GM12878 (cell line): ENCODE measurements at regions not wholly inside any gene's neighbourhood (a gene's known extent, or its start where the extent isn't known, plus 50 kb on each side); places are given as distances from the start of the nearest gene placed in this dataset.

Experiments used
- ATAC-seq: fragments of 200-7000 bp; cut with Tn5 transposase; 3 replicates; pipeline ENCODE4 v1.9.1; 2020; ENCODE audit warnings: mild to moderate bottlenecking, moderate library complexity
- BruUV-seq: library from RNA; stranded (reverse); fragments of 400-500 nt; replicated peaks from 2 replicates; lab custom pipeline; 2021; lab: Mats Ljungman, UMichigan
- CTCF ChIA-PET: fragments of 300-600 bp; sonication (Branson Sonifier 250); formaldehyde crosslinking; extraction: SDS; loops from one replicate; lab custom pipeline; 2021; ENCODE audit warnings: inconsistent platforms; lab: Yijun Ruan, JAX
- POLR2A ChIA-PET: fragments of 350-600 bp; formaldehyde crosslinking; extraction: SDS; loops from one replicate; lab custom pipeline; 2021; ENCODE audit warnings: inconsistent platforms; lab: Charles Lee
- RAD21 ChIA-PET: fragments of 300-600 bp; sonication (Branson Sonifier 250); formaldehyde crosslinking; loops from one replicate; lab custom pipeline; 2023; ENCODE audit warnings: antibody characterized with exemption; ENCODE audit not compliant: unreplicated experiment; lab: Charles Lee
- SMC1A ChIA-PET: fragments of 300-600 bp; sonication (Branson Sonifier 250); formaldehyde crosslinking; loops from one replicate; lab custom pipeline; 2023; ENCODE audit not compliant: unreplicated experiment, uncharacterized antibody; lab: Charles Lee
- DNase-seq: peaks from one replicate; pipeline ENCODE4 v3.0.0-alpha.2; 2011; ENCODE audit warnings: low read depth, low spot score
- FAIRE-seq: peaks from 3 replicates; lab custom pipeline; 2011; peaks lifted over from hg19 to GRCh38; lab: Jason Lieb, UNC
- H2AFZ ChIP-seq: 2 replicates; pipeline ENCODE4 v1.6.0; 2011; ENCODE audit warnings: low read depth, low read length, control low read depth; ENCODE audit not compliant: control insufficient read depth
- H3K27ac ChIP-seq: 2 replicates; pipeline ENCODE4 v1.5.1; 2011; ENCODE audit warnings: control low read depth; ENCODE audit not compliant: control insufficient read depth, insufficient read depth
- H3K27me3 ChIP-seq, 2 experiments: replicated peaks in 1 of 2; 2 replicates each; pipeline versions ENCODE4 v1.6.0 to v1.6.1; 2011; ENCODE audit warnings: low read length in 1 of 2; ENCODE audit not compliant: control insufficient read depth in 2 of 2, insufficient read depth in 2 of 2
- H3K36me3 ChIP-seq, 2 experiments: 2 replicates each; pipeline ENCODE4 v1.5.1; 2011; ENCODE audit warnings: low read length in 1 of 2; ENCODE audit not compliant: control insufficient read depth in 2 of 2, insufficient read depth in 2 of 2
- H3K4me1 ChIP-seq: 2 replicates; pipeline ENCODE4 v1.6.1; 2011; ENCODE audit warnings: mild to moderate bottlenecking, low read length, moderate library complexity, mixed read lengths; ENCODE audit not compliant: control insufficient read depth, insufficient read depth
- H3K4me2 ChIP-seq: 2 replicates; pipeline ENCODE4 v1.6.0; 2011; ENCODE audit warnings: control low read depth; ENCODE audit not compliant: control insufficient read depth, insufficient read depth
- H3K4me3 ChIP-seq: fragments of 200-600 bp; sonication (generic); 2 replicates; pipeline ENCODE4 v1.5.1; 2016
- H3K79me2 ChIP-seq: 2 replicates; pipeline ENCODE4 v1.6.0; 2011; ENCODE audit warnings: low read length; ENCODE audit not compliant: control insufficient read depth, insufficient read depth
- H3K9ac ChIP-seq: 2 replicates; pipeline ENCODE4 v1.8.0; 2011; ENCODE audit warnings: low read length, control low read depth, mixed read lengths; ENCODE audit not compliant: control insufficient read depth, insufficient read depth
- H3K9me3 ChIP-seq: replicated peaks from 3 replicates; pipeline ENCODE4 v1.5.1; 2011; ENCODE audit warnings: mild to moderate bottlenecking, low read length; ENCODE audit not compliant: control insufficient read depth, insufficient read depth
- H4K20me1 ChIP-seq: 2 replicates; pipeline ENCODE4 v1.6.0; 2011; ENCODE audit not compliant: control insufficient read depth, insufficient read depth
- CREM ChIP-seq: IDR thresholded peaks from 2 replicates; pipeline ENCODE4 v1.6.1; 2014; ENCODE audit warnings: antibody characterized with exemption, low read depth
- EZH2 ChIP-seq: IDR thresholded peaks from 2 replicates; pipeline ENCODE4 v1.6.1; 2012; ENCODE audit warnings: low read depth, mild to moderate bottlenecking, control low read depth, inconsistent platforms, low read length, borderline replicate concordance; ENCODE audit not compliant: control insufficient read depth
- GABPA ChIP-seq: IDR thresholded peaks from 2 replicates; pipeline ENCODE4 v1.6.1; 2014; ENCODE audit warnings: antibody characterized with exemption, low read depth, mild to moderate bottlenecking, inconsistent platforms
- MXI1 ChIP-seq: fragments of 150-350 bp; IDR thresholded peaks from 2 replicates; pipeline ENCODE4 v1.6.1; 2011; ENCODE audit warnings: low read depth, mild to moderate bottlenecking, inconsistent platforms, low read length, improper control_type of control experiment
- PKNOX1 ChIP-seq: fragments of 450-650 bp; IDR thresholded peaks from 2 replicates; pipeline ENCODE4 v1.6.1; 2016; ENCODE audit warnings: mild to moderate bottlenecking
- POLR2AphosphoS5 ChIP-seq: IDR thresholded peaks from 2 replicates; pipeline ENCODE4 v1.6.1; 2011; ENCODE audit warnings: mild to moderate bottlenecking, low read length, inconsistent platforms
- SIN3A ChIP-seq: IDR thresholded peaks from 2 replicates; pipeline ENCODE4 v1.6.1; 2012; ENCODE audit warnings: low read depth, low read length, improper control_type of control experiment
- TARDBP ChIP-seq: IDR thresholded peaks from 2 replicates; pipeline ENCODE4 v1.6.1; 2016; ENCODE audit warnings: borderline replicate concordance
- TCF12 ChIP-seq: IDR thresholded peaks from 2 replicates; pipeline ENCODE4 v1.6.1; 2011; ENCODE audit warnings: low read depth, mild to moderate bottlenecking, low read length
- YY1 ChIP-seq: IDR thresholded peaks from 2 replicates; pipeline ENCODE4 v1.6.1; 2011; ENCODE audit warnings: low read depth, mild to moderate bottlenecking, low read length
- ZBTB40 ChIP-seq: fragments of 450-650 bp; IDR thresholded peaks from 2 replicates; pipeline ENCODE4 v1.6.1; 2016; ENCODE audit warnings: mild to moderate bottlenecking, moderate library complexity, borderline replicate concordance
- ZNF217 ChIP-seq: fragments of 450-650 bp; IDR thresholded peaks from 2 replicates; pipeline ENCODE4 v1.6.1; 2017; ENCODE audit warnings: antibody characterized with exemption, mild to moderate bottlenecking
- WGBS: methylation state at CpG from one replicate; pipeline ENCODE4 v1.1.6; 2016; ENCODE audit warnings: low lambda C conversion rate; ENCODE audit not compliant: insufficient replicate concordance, insufficient coverage; ENCODE audit errors: missing lambda C conversion rate; 5-methylcytosine and 5-hydroxymethylcytosine counted together
- in situ Hi-C: fragments of 300-500 bp; cut with MboI; formaldehyde crosslinking; loops from 9 replicates; pipeline ENCODE4 v1.14.3; 2018; ENCODE audit warnings: mixed read lengths
- intact Hi-C: fragments of 100-400 bp; cut with micrococcal nuclease; formaldehyde crosslinking; loops from one replicate; pipeline ENCODE4 v1.14.2; 2022; ENCODE audit not compliant: unreplicated experiment

- TF ChIP-seq EZH2 (no peak), CREM (no peak), TCF12 (no peak)
Measured at GRCh38 chr9:134568811-134569210, 72.8 kb upstream of the COL5A1 start (continued).

- BruUV-seq: no TSS peak
- DNase-seq: no peak
Measured at GRCh38 chr9:134569626-134570025, 72.0 kb upstream of the COL5A1 start.

More at GRCh38 chr9:134569626-134570025, 72.0 kb upstream of the COL5A1 start:
- no peak for TF ChIP-seq YY1
- TF ChIP-seq MXI1: no peak
- no peak for TF ChIP-seq ZBTB40
- no peak for TF ChIP-seq POLR2AphosphoS5
- no peak for TF ChIP-seq GABPA
- no peak for TF ChIP-seq TARDBP
- no peak for TF ChIP-seq ZNF217
- no peak for TF ChIP-seq PKNOX1
- no peak for TF ChIP-seq SIN3A
- H3K9me3 ChIP-seq: no peaks in the 10 kb centered on the region; the same call in 2 of the 3 replicates
- ChIA-PET RAD21 (no interaction called here), POLR2A (no interaction called here), CTCF (no interaction called here), SMC1A (no interaction called here)
- H3K27ac ChIP-seq: no peak overlapping the region
- in situ Hi-C loops (no loop called here), intact Hi-C loops (no loop called here)
- no peak overlapping the region for H3K9ac ChIP-seq
- peaks cover 0 to 2% of the 10 kb centered on the region in 2 experiments; a peak in 2 of 4 replicates for H3K27me3 ChIP-seq
- 50% methylated on average over 7 of the region's 7 CpGs for WGBS
- H3K4me3 ChIP-seq: no peak overlapping the region
- no peaks in the 10 kb centered on the region for H3K4me1 ChIP-seq
- H2AFZ ChIP-seq: no peak overlapping the region
- H3K36me3 ChIP-seq: no peaks in the 10 kb centered on the region
- no peak overlapping the region for H3K4me2 ChIP-seq
- H4K20me1 ChIP-seq: no peaks in the 10 kb centered on the region
- FAIRE-seq (no peak), ATAC-seq (no peak)
- no peaks in the 10 kb centered on the region for H3K79me2 ChIP-seq
